Urinary bladder (tissue), 3 donors: ENCODE measurements at regions not wholly inside any gene's neighbourhood (a gene's known extent, or its start where the extent isn't known, plus 50 kb on each side); places are given as distances from the start of the nearest gene placed in this dataset.

Experiments used
- DNase-seq: peaks from one replicate; pipeline ENCODE4 v3.0.0-alpha.2; 2015; ENCODE audit errors: extremely low spot score
- H3K27ac ChIP-seq: one replicate; pipeline ENCODE4 v1.5.1; 2013; ENCODE audit warnings: low read depth, mild to moderate bottlenecking, moderate library complexity
- H3K36me3 ChIP-seq: one replicate; pipeline ENCODE4 v1.6.1; 2013; ENCODE audit warnings: mild to moderate bottlenecking, moderate library complexity; ENCODE audit not compliant: insufficient read depth
- H3K4me1 ChIP-seq: one replicate; pipeline ENCODE4 v1.6.1; 2013; ENCODE audit warnings: mild to moderate bottlenecking, moderate library complexity; ENCODE audit not compliant: insufficient read depth
- H3K4me3 ChIP-seq: one replicate; pipeline ENCODE4 v1.5.1; 2013; ENCODE audit warnings: low read depth, low read length
- WGBS: extraction: QIAGEN DNeasy Blood & Tissue Kit; methylation state at CpG from one replicate; pipeline ENCODE4 v1.1.7; 2013; 5-methylcytosine and 5-hydroxymethylcytosine counted together
- donor health status: healthy with polysubstance abuse.
- donor health status: healthy.

GRCh38 chr2:209322905-209323512, 100.8 kb upstream of the MAP2 start:
- Histone ChIP-seq H3K27ac (no peak overlapping the region), H3K4me3 (no peak overlapping the region), H3K4me1 (no peaks in the 10 kb centered on the region), H3K36me3 (no peaks in the 10 kb centered on the region)
- 77% methylated on average over 5 of the region's 5 CpGs for WGBS
- no peak for DNase-seq

GRCh38 chr2:209323738-209324137, 100.1 kb upstream of the MAP2 start:
- Histone ChIP-seq H3K36me3 (no peaks in the 10 kb centered on the region), H3K4me3 (no peak overlapping the region), H3K27ac (no peak overlapping the region), H3K4me1 (no peaks in the 10 kb centered on the region)
- no peak for DNase-seq
- WGBS, result 78% methylated on average over 2 of the region's 2 CpGs

GRCh38 chr2:209324281-209324680, 99.6 kb upstream of the MAP2 start:
- Histone ChIP-seq H3K27ac (no peak overlapping the region), H3K4me3 (no peak overlapping the region), H3K36me3 (no peaks in the 10 kb centered on the region), H3K4me1 (no peaks in the 10 kb centered on the region)
- DNase-seq, result no peak

GRCh38 chr2:209331291-209331844, 92.5 kb upstream of the MAP2 start:
- H3K4me3 ChIP-seq, result no peak overlapping the region
- DNase-seq, result peak; percentile 26
- H3K27ac ChIP-seq, result no peak overlapping the region
- H3K36me3 ChIP-seq, result no peaks in the 10 kb centered on the region
- 27% methylated on average over 1 of the region's 1 CpG for WGBS
- no peaks in the 10 kb centered on the region for H3K4me1 ChIP-seq

- peak; percentile 49 for DNase-seq
- WGBS, result 11% methylated on average over 7 of the region's 7 CpGs
- Histone ChIP-seq H3K4me3 (no peak overlapping the region), H3K36me3 (no peaks in the 10 kb centered on the region), H3K4me1 (no peaks in the 10 kb centered on the region), H3K27ac (no peak overlapping the region)
These were observed 89.4 kb upstream of the MAP2 start for GRCh38 chr2:209334188-209335017.

GRCh38 chr2:209340522-209340921, 83.3 kb upstream of the MAP2 start:
- WGBS, result 48% methylated on average over 2 of the region's 2 CpGs
- no peak for DNase-seq
- Histone ChIP-seq H3K36me3 (no peaks in the 10 kb centered on the region), H3K4me1 (no peaks in the 10 kb centered on the region), H3K4me3 (no peak overlapping the region), H3K27ac (no peak overlapping the region)

- H3K36me3 ChIP-seq, result no peaks in the 10 kb centered on the region
- H3K4me1 ChIP-seq, result no peaks in the 10 kb centered on the region
- H3K27ac ChIP-seq, result no peak overlapping the region
- no peak for DNase-seq
- WGBS, result 65% methylated on average over 3 of the region's 3 CpGs
- H3K4me3 ChIP-seq, result no peak overlapping the region
These were observed 79.5 kb upstream of the MAP2 start for GRCh38 chr2:209344349-209344748.

- 27% methylated on average over 6 of the region's 6 CpGs for WGBS
These were observed 75.4 kb upstream of the MAP2 start for GRCh38 chr2:209348433-209348832.

GRCh38 chr2:209351636-209352035, 72.2 kb upstream of the MAP2 start:
- H3K36me3 ChIP-seq, result no peaks in the 10 kb centered on the region
- H3K27ac ChIP-seq, result no peak overlapping the region
- DNase-seq, result no peak
- H3K4me1 ChIP-seq, result no peaks in the 10 kb centered on the region
- WGBS, result 45% methylated on average over 3 of the region's 3 CpGs
- no peak overlapping the region for H3K4me3 ChIP-seq

More at GRCh38 chr2:209348433-209348832, 75.4 kb upstream of the MAP2 start:
- Histone ChIP-seq H3K27ac (no peak overlapping the region), H3K4me3 (no peak overlapping the region), H3K36me3 (no peaks in the 10 kb centered on the region), H3K4me1 (no peaks in the 10 kb centered on the region)
- DNase-seq, result no peak

- Histone ChIP-seq H3K36me3 (no peaks in the 10 kb centered on the region), H3K4me1 (no peaks in the 10 kb centered on the region), H3K27ac (no peak overlapping the region), H3K4me3 (no peak overlapping the region)
- no peak for DNase-seq
- whole genome bisulfite sequencing, result 76% methylated on average over 2 of the region's 2 CpGs
These were observed 64.9 kb upstream of the MAP2 start for GRCh38 chr2:209358992-209359391.

GRCh38 chr2:209367075-209367747, 56.6 kb upstream of the MAP2 start:
- no peak for DNase-seq
- Histone ChIP-seq H3K4me3 (no peak overlapping the region), H3K4me1 (no peaks in the 10 kb centered on the region), H3K36me3 (no peaks in the 10 kb centered on the region), H3K27ac (no peak overlapping the region)
- WGBS, result 90% methylated on average over 1 of the region's 1 CpG

GRCh38 chr2:209368406-209368805, 55.4 kb upstream of the MAP2 start:
- Histone ChIP-seq H3K4me1 (no peaks in the 10 kb centered on the region), H3K4me3 (no peak overlapping the region), H3K36me3 (no peaks in the 10 kb centered on the region), H3K27ac (no peak overlapping the region)
- DNase-seq, result no peak
- WGBS, result 20% methylated on average over 2 of the region's 2 CpGs

GRCh38 chr2:209368914-209369313, 54.9 kb upstream of the MAP2 start:
- no peak overlapping the region for H3K27ac ChIP-seq
- peak; percentile 79 for DNase-seq
- WGBS, result 17% methylated on average over 5 of the region's 5 CpGs
- no peaks in the 10 kb centered on the region for H3K4me1 ChIP-seq
- no peak overlapping the region for H3K4me3 ChIP-seq
- no peaks in the 10 kb centered on the region for H3K36me3 ChIP-seq

GRCh38 chr2:209369656-209370055, 54.2 kb upstream of the MAP2 start:
- no peak for DNase-seq
- Histone ChIP-seq H3K36me3 (no peaks in the 10 kb centered on the region), H3K4me1 (no peaks in the 10 kb centered on the region), H3K27ac (no peak overlapping the region), H3K4me3 (no peak overlapping the region)
